HEK293 (cell line): ENCODE measurements at regions not wholly inside any gene's neighbourhood (a gene's known extent, or its start where the extent isn't known, plus 50 kb on each side); places are given as distances from the start of the nearest gene placed in this dataset.

ENCODE experiments used
- CTCF ChIP-seq: fragments of 450-650 bp; formaldehyde crosslinking; IDR thresholded peaks from 2 replicates; pipeline ENCODE4 v1.5.1; 2016; ENCODE audit warnings: missing biosample characterization, missing genetic modification characterization
- REST ChIP-seq: fragments of 450-650 bp; formaldehyde crosslinking; IDR thresholded peaks from 2 replicates; pipeline ENCODE4 v1.5.1; 2016; ENCODE audit warnings: missing biosample characterization, missing genetic modification characterization
- TCF7L2 ChIP-seq: IDR thresholded peaks from 2 replicates; pipeline ENCODE4 v1.6.1; 2011; ENCODE audit warnings: low read depth, mild to moderate bottlenecking, inconsistent platforms, low read length, moderate library complexity, borderline replicate concordance
- WT1 ChIP-seq: fragments of 450-650 bp; formaldehyde crosslinking; IDR thresholded peaks from 2 replicates; pipeline ENCODE4 v1.5.1; 2016; ENCODE audit warnings: missing biosample characterization, missing genetic modification characterization
- YY2 ChIP-seq: fragments of 450-650 bp; formaldehyde crosslinking; IDR thresholded peaks from 2 replicates; pipeline ENCODE4 v1.5.1; 2016; ENCODE audit warnings: missing biosample characterization, missing genetic modification characterization
- ZNF121 ChIP-seq: fragments of 450-650 bp; formaldehyde crosslinking; IDR thresholded peaks from 2 replicates; pipeline ENCODE4 v1.5.1; 2016; ENCODE audit warnings: missing biosample characterization, missing genetic modification characterization
- ZNF140 ChIP-seq: fragments of 450-650 bp; formaldehyde crosslinking; IDR thresholded peaks from 2 replicates; pipeline ENCODE4 v1.5.1; 2016; ENCODE audit warnings: missing biosample characterization, missing genetic modification characterization
- ZNF302 ChIP-seq: fragments of 450-650 bp; formaldehyde crosslinking; IDR thresholded peaks from 2 replicates; pipeline ENCODE4 v1.5.1; 2016; ENCODE audit warnings: missing biosample characterization, missing genetic modification characterization, low read depth
- ZNF596 ChIP-seq: fragments of 450-650 bp; IDR thresholded peaks from 2 replicates; pipeline ENCODE4 v1.5.0; 2018; ENCODE audit warnings: missing biosample characterization, mild to moderate bottlenecking, missing genetic modification characterization, moderate library complexity
- ZNF670 ChIP-seq: fragments of 450-650 bp; formaldehyde crosslinking; IDR thresholded peaks from 2 replicates; pipeline ENCODE4 v1.5.1; 2016; ENCODE audit warnings: missing biosample characterization, missing genetic modification characterization, low read depth
- TF ChIP-seq, protein P1 (sequence below): fragments of 450-650 bp; formaldehyde crosslinking; IDR thresholded peaks from 2 replicates; pipeline ENCODE4 v1.5.1; 2016; ENCODE audit warnings: missing biosample characterization, missing genetic modification characterization
- TF ChIP-seq, protein P2 (sequence below): fragments of 450-650 bp; formaldehyde crosslinking; IDR thresholded peaks from 2 replicates; pipeline ENCODE4 v1.5.0; 2017; ENCODE audit warnings: missing biosample characterization, missing genetic modification characterization, borderline replicate concordance

- no peak for TF ChIP-seq CTCF (tag by site-specific recombination)
- TF ChIP-seq ZNF140 (tag by site-specific recombination) = no peak
- TF ChIP-seq ZNF121 (tag by site-specific recombination) = no peak
- TF ChIP-seq REST (tag by site-specific recombination) = no peak
- TF ChIP-seq ZNF596 (tag by site-specific recombination) = no peak
- TF ChIP-seq WT1 (tag by site-specific recombination) = no peak
- TF ChIP-seq TCF7L2 = no peak
- no peak for TF ChIP-seq YY2 (tag by site-specific recombination)
- no peak for TF ChIP-seq ZNF670 (tag by site-specific recombination)
- no peak for TF ChIP-seq ZNF302 (tag by site-specific recombination)
- TF ChIP-seq, protein P1, sequence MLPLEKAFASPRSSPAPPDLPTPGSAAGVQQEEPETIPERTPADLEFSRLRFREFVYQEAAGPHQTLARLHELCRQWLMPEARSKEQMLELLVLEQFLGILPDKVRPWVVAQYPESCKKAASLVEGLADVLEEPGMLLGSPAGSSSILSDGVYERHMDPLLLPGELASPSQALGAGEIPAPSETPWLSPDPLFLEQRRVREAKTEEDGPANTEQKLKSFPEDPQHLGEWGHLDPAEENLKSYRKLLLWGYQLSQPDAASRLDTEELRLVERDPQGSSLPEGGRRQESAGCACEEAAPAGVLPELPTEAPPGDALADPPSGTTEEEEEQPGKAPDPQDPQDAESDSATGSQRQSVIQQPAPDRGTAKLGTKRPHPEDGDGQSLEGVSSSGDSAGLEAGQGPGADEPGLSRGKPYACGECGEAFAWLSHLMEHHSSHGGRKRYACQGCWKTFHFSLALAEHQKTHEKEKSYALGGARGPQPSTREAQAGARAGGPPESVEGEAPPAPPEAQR (tag by site-specific recombination) = no peak
- TF ChIP-seq, protein P2, sequence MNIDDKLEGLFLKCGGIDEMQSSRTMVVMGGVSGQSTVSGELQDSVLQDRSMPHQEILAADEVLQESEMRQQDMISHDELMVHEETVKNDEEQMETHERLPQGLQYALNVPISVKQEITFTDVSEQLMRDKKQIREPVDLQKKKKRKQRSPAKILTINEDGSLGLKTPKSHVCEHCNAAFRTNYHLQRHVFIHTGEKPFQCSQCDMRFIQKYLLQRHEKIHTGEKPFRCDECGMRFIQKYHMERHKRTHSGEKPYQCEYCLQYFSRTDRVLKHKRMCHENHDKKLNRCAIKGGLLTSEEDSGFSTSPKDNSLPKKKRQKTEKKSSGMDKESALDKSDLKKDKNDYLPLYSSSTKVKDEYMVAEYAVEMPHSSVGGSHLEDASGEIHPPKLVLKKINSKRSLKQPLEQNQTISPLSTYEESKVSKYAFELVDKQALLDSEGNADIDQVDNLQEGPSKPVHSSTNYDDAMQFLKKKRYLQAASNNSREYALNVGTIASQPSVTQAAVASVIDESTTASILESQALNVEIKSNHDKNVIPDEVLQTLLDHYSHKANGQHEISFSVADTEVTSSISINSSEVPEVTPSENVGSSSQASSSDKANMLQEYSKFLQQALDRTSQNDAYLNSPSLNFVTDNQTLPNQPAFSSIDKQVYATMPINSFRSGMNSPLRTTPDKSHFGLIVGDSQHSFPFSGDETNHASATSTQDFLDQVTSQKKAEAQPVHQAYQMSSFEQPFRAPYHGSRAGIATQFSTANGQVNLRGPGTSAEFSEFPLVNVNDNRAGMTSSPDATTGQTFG (tag by site-specific recombination) = no peak
Observed at GRCh38 chr7:22666732-22667131, 60.3 kb upstream of the IL6 start.
